GM12874 (cell line): ENCODE measurements at regions not wholly inside any gene's neighbourhood (a gene's known extent, or its start where the extent isn't known, plus 50 kb on each side); places are given as distances from the start of the nearest gene placed in this dataset.

Experiments
- CTCF ChIP-seq: IDR thresholded peaks from 2 replicates; pipeline ENCODE4 v1.5.1; 2011; ENCODE audit warnings: low read depth, mild to moderate bottlenecking, control low read depth, low read length, moderate library complexity; ENCODE audit not compliant: insufficient read depth

GRCh38 chr1:213891989-213892902, 95.5 kb upstream of the PROX1 start:
- TF ChIP-seq CTCF: no peak

- no peak for TF ChIP-seq CTCF
Measured at GRCh38 chr1:213898684-213899083, 89.1 kb upstream of the PROX1 start.

GRCh38 chr1:213899413-213899812, 88.4 kb upstream of the PROX1 start:
- no peak for TF ChIP-seq CTCF

GRCh38 chr1:213905344-213905743, 82.4 kb upstream of the PROX1 start:
- TF ChIP-seq CTCF: no peak

GRCh38 chr1:213908521-213908920, 79.3 kb upstream of the PROX1 start:
- no peak for TF ChIP-seq CTCF

GRCh38 chr1:213914392-213914791, 73.4 kb upstream of the PROX1 start:
- no peak for TF ChIP-seq CTCF

GRCh38 chr1:213921311-213921710, 66.5 kb upstream of the PROX1 start:
- no peak for TF ChIP-seq CTCF
